H1 (cell line): ENCODE measurements at regions not wholly inside any gene's neighbourhood (a gene's known extent, or its start where the extent isn't known, plus 50 kb on each side); places are given as distances from the start of the nearest gene placed in this dataset.

Experiments
- CTCF ChIA-PET: fragments of 300-600 bp; sonication (Branson Sonifier 250); formaldehyde crosslinking; loops from one replicate; lab custom pipeline; 2021; ENCODE audit not compliant: partially characterized antibody; lab: Charles Lee
- POLR2A ChIA-PET: fragments of 300-600 bp; sonication (Branson Sonifier 250); formaldehyde crosslinking; loops from one replicate; lab custom pipeline; 2021; ENCODE audit warnings: inconsistent platforms; ENCODE audit not compliant: partially characterized antibody; lab: Charles Lee
- DNase-seq, 2 experiments: peaks; one replicate each; pipeline versions ENCODE4 v3.0.0 to v3.0.0-alpha.2; 2010 to 2022; ENCODE audit warnings: low spot score in 2 of 2, low read depth in 1 of 2, mixed read lengths in 1 of 2
- FAIRE-seq: peaks from 2 replicates; lab custom pipeline; 2011; peaks lifted over from hg19 to GRCh38; lab: Jason Lieb, UNC
- H2AFZ ChIP-seq: 2 replicates; pipeline ENCODE4 v1.8.1; 2012; ENCODE audit warnings: low read length, inconsistent platforms
- H2AK5ac ChIP-seq: 2 replicates; pipeline ENCODE4 v1.6.1; 2013; ENCODE audit warnings: low read depth, low read length
- H2BK120ac ChIP-seq: replicated peaks from 2 replicates; pipeline ENCODE3; 2013; ENCODE audit warnings: low read depth, low read length, inconsistent platforms
- H2BK12ac ChIP-seq: 2 replicates; pipeline ENCODE4 v1.6.1; 2013; ENCODE audit warnings: low read depth, low read length
- H2BK15ac ChIP-seq: 2 replicates; pipeline ENCODE4 v1.6.1; 2013; ENCODE audit warnings: low read length
- H2BK20ac ChIP-seq: 2 replicates; pipeline ENCODE4 v1.6.1; 2013; ENCODE audit warnings: low read length
- H2BK5ac ChIP-seq: 2 replicates; pipeline ENCODE4 v1.6.1; 2013; ENCODE audit warnings: low read depth, low read length
- H3K14ac ChIP-seq: 2 replicates; pipeline ENCODE4 v1.6.1; 2013; ENCODE audit warnings: inconsistent platforms; ENCODE audit not compliant: insufficient read length
- H3K18ac ChIP-seq: 2 replicates; pipeline ENCODE4 v1.6.1; 2013; ENCODE audit warnings: low read length; ENCODE audit errors: extremely low read depth
- H3K23ac ChIP-seq: 2 replicates; pipeline ENCODE4 v1.6.1; 2013; ENCODE audit warnings: inconsistent platforms; ENCODE audit not compliant: insufficient read length
- H3K23me2 ChIP-seq: 2 replicates; pipeline ENCODE4 v1.6.1; 2013; ENCODE audit warnings: low read depth, low read length
- H3K27ac ChIP-seq: 2 replicates; pipeline ENCODE4 v1.6.1; 2011; ENCODE audit warnings: low read depth, low read length, inconsistent platforms
- H3K27me3 ChIP-seq, 4 experiments: replicated peaks in 1 of 4; 1 replicate in 1 of 4; 2 replicates in 3 of 4; pipeline versions ENCODE4 v1.6.1 to v1.8.1; 2011 to 2013; ENCODE audit warnings: low read length in 3 of 4, mild to moderate bottlenecking in 3 of 4, inconsistent platforms in 2 of 4, mixed read lengths in 2 of 4, moderate library complexity in 1 of 4; ENCODE audit not compliant: control insufficient read depth in 3 of 4, insufficient read depth in 3 of 4; ENCODE audit errors: extremely low read depth in 1 of 4
- H3K36me3 ChIP-seq, 4 experiments: 2 replicates each; pipeline versions ENCODE4 v1.6.1 to v1.8.1; 2011 to 2013; ENCODE audit warnings: mild to moderate bottlenecking in 4 of 4, low read length in 3 of 4, moderate library complexity in 2 of 4, control low read depth in 1 of 4, inconsistent platforms in 1 of 4; ENCODE audit not compliant: insufficient read depth in 4 of 4, control insufficient read depth in 2 of 4
- H3K4ac ChIP-seq: replicated peaks from 2 replicates; pipeline ENCODE3; 2013; ENCODE audit warnings: low read length, low read depth, mixed read lengths, inconsistent platforms; ENCODE audit not compliant: insufficient read length
- H3K4me1 ChIP-seq, 4 experiments: replicated peaks in 1 of 4; 1 replicate in 1 of 4; 2 replicates in 3 of 4; pipeline versions ENCODE4 v1.6.1 to v1.8.1; 2011 to 2013; ENCODE audit warnings: low read length in 3 of 4, inconsistent platforms in 2 of 4, mixed read lengths in 1 of 4; ENCODE audit not compliant: insufficient read depth in 4 of 4, control insufficient read depth in 3 of 4
- H3K4me2 ChIP-seq, 2 experiments: 2 replicates each; pipeline versions ENCODE4 v1.6.1 to v1.8.1; 2011 to 2013; ENCODE audit warnings: low read depth in 2 of 2, low read length in 2 of 2, control low read depth in 1 of 2, inconsistent platforms in 1 of 2, mild to moderate bottlenecking in 1 of 2; ENCODE audit not compliant: insufficient read depth in 1 of 2
- H3K4me3 ChIP-seq, 4 experiments: fragments of 200-600, 300-600 bp in 1 of 4; sonication (generic), shearing (Covaris generic), sonication (Bioruptor Twin) in 1 of 4; 2 replicates each; pipeline versions ENCODE4 v1.5.1 to v1.8.1; 2011 to 2016; ENCODE audit warnings: low read length in 4 of 4, low read depth in 3 of 4, control low read depth in 2 of 4, inconsistent platforms in 2 of 4, mild to moderate bottlenecking in 2 of 4, mixed read lengths in 1 of 4, moderate library complexity in 1 of 4; ENCODE audit not compliant: insufficient read depth in 2 of 4; ENCODE audit errors: extremely low read depth in 1 of 4
- H3K56ac ChIP-seq: replicated peaks from 2 replicates; pipeline ENCODE3; 2013; ENCODE audit warnings: low read depth, mild to moderate bottlenecking, mixed read lengths, low read length, inconsistent platforms; ENCODE audit not compliant: insufficient read length
- H3K79me1 ChIP-seq: 2 replicates; pipeline ENCODE4 v1.6.1; 2013; ENCODE audit warnings: low read depth, low read length, control low read depth
- H3K79me2 ChIP-seq, 2 experiments: 2 replicates each; pipeline versions ENCODE4 v1.6.1 to v1.8.1; 2012 to 2013; ENCODE audit warnings: low read length in 2 of 2, mild to moderate bottlenecking in 2 of 2, inconsistent platforms in 1 of 2; ENCODE audit not compliant: insufficient read depth in 2 of 2, control insufficient read depth in 1 of 2
- H3K9ac ChIP-seq, 4 experiments: replicated peaks in 1 of 4; 1 replicate in 1 of 4; 2 replicates in 3 of 4; pipeline versions ENCODE4 v1.6.1 to v1.8.1; 2011 to 2013; ENCODE audit warnings: low read depth in 3 of 4, low read length in 3 of 4, control low read depth in 2 of 4, mild to moderate bottlenecking in 2 of 4, moderate library complexity in 2 of 4, inconsistent platforms in 1 of 4; ENCODE audit errors: extremely low read depth in 1 of 4
- H3K9me3 ChIP-seq, 2 experiments: 2 replicates each; pipeline versions ENCODE4 v1.6.1 to v1.8.1; 2012 to 2013; ENCODE audit warnings: mild to moderate bottlenecking in 2 of 2, moderate library complexity in 2 of 2, control low read depth in 1 of 2, inconsistent platforms in 1 of 2, low read depth in 1 of 2, low read length in 1 of 2, mixed read lengths in 1 of 2; ENCODE audit not compliant: insufficient read depth in 2 of 2
- H4K20me1 ChIP-seq, 2 experiments: replicated peaks in 1 of 2; 2 replicates each; pipeline versions ENCODE3 to v1.8.1; 2011 to 2013; ENCODE audit warnings: inconsistent platforms in 2 of 2, low read length in 2 of 2, mild to moderate bottlenecking in 1 of 2; ENCODE audit not compliant: insufficient read depth in 2 of 2, control insufficient read depth in 1 of 2
- H4K5ac ChIP-seq: 2 replicates; pipeline ENCODE4 v1.6.1; 2013; ENCODE audit warnings: low read length, low read depth, mixed read lengths, inconsistent platforms; ENCODE audit not compliant: insufficient read length
- H4K8ac ChIP-seq: 2 replicates; pipeline ENCODE4 v1.8.0; 2013; ENCODE audit warnings: mild to moderate bottlenecking, moderate library complexity, low read length, inconsistent platforms; ENCODE audit not compliant: insufficient read depth; ENCODE audit errors: extremely low read depth
- H4K91ac ChIP-seq: replicated peaks from 2 replicates; pipeline ENCODE3; 2013; ENCODE audit warnings: low read length, mixed read lengths, inconsistent platforms; ENCODE audit not compliant: insufficient read length
- BACH1 ChIP-seq: IDR thresholded peaks from 2 replicates; pipeline ENCODE4 v1.6.1; 2012; ENCODE audit warnings: low read length, improper control_type of control experiment
- BCL11A ChIP-seq, 2 experiments: IDR thresholded peaks; one replicate each; pipeline ENCODE4 v1.6.1; 2011; ENCODE audit warnings: low read depth in 2 of 2, low read length in 2 of 2, mild to moderate bottlenecking in 2 of 2
- CHD2 ChIP-seq: IDR thresholded peaks from 2 replicates; pipeline ENCODE4 v1.6.1; 2012; ENCODE audit warnings: low read length, improper control_type of control experiment
- CREB1 ChIP-seq: IDR thresholded peaks from 2 replicates; pipeline ENCODE4 v1.6.1; 2012; ENCODE audit warnings: inconsistent platforms
- HDAC2 ChIP-seq, 2 experiments: fragments of 300-600 bp in 1 of 2; sonication (generic) in 1 of 2; IDR thresholded peaks; 2 replicates each; pipeline ENCODE4 v1.6.1; 2011 to 2012; ENCODE audit warnings: low read depth in 2 of 2, low read length in 2 of 2, mild to moderate bottlenecking in 2 of 2, moderate library complexity in 2 of 2, borderline replicate concordance in 1 of 2, inconsistent platforms in 1 of 2
- HDAC6 ChIP-seq: IDR thresholded peaks from one replicate; pipeline ENCODE4 v1.7.1; 2012; ENCODE audit warnings: low read depth, mild to moderate bottlenecking, inconsistent platforms, low read length, moderate library complexity
- KDM1A ChIP-seq: fragments of 200-600, 300-600 bp; sonication (generic); IDR thresholded peaks from 2 replicates; pipeline ENCODE4 v1.7.1; 2016; ENCODE audit warnings: mild to moderate bottlenecking, low read length, borderline replicate concordance
- PHF8 ChIP-seq: fragments of 200-600 bp; sonication (generic); conservative IDR thresholded peaks from 2 replicates; pipeline ENCODE4 v1.7.1; 2012; ENCODE audit warnings: low read depth, mild to moderate bottlenecking, inconsistent platforms, low read length, moderate library complexity
- RFX5 ChIP-seq: IDR thresholded peaks from 2 replicates; pipeline ENCODE4 v1.6.1; 2011; ENCODE audit warnings: low read depth, low read length, improper control_type of control experiment, borderline replicate concordance
- RXRA ChIP-seq: IDR thresholded peaks from 2 replicates; pipeline ENCODE4 v1.6.1; 2011; ENCODE audit warnings: low read depth, mild to moderate bottlenecking, low read length, moderate library complexity; ENCODE audit not compliant: insufficient read depth
- SIRT6 ChIP-seq: IDR thresholded peaks from one replicate; pipeline ENCODE4 v1.7.1; 2012; ENCODE audit warnings: low read length, inconsistent platforms
- TCF12 ChIP-seq: IDR thresholded peaks from 2 replicates; pipeline ENCODE4 v1.6.1; 2011; ENCODE audit warnings: low read depth, mild to moderate bottlenecking, low read length

- CTCF ChIA-PET: interaction anchor here (1.0 kb wide), 1 partner anchor 105 kb away, joined by 3 read pairs; no protein-coding TSS in a partner anchor
Measured at GRCh38 chr14:71560751-71561150, 371.5 kb upstream of the RGS6 start.

More at GRCh38 chr14:71560751-71561150, 371.5 kb upstream of the RGS6 start:
- H2AFZ ChIP-seq: no peak overlapping the region
- no peak overlapping the region for H4K8ac ChIP-seq
- no peak for TF ChIP-seq CREB1
- TF ChIP-seq RFX5: no peak
- TF ChIP-seq HDAC6: no peak
- TF ChIP-seq HDAC2 (IDR thresholded peaks at IDR 0.05; ENCODE audit: borderline replicate concordance in 1 of 2, low read depth in 2 of 2, low read length in 2 of 2): no peak
- TF ChIP-seq BACH1: no peak
- no peak for TF ChIP-seq KDM1A
- no peak for TF ChIP-seq SIRT6
- TF ChIP-seq RXRA: no peak
- TF ChIP-seq CHD2: no peak
- TF ChIP-seq BCL11A (IDR thresholded peaks at IDR 0.05; ENCODE audit: low read depth in 2 of 2, low read length in 2 of 2): no peak
- TF ChIP-seq PHF8: no peak
- no peak for TF ChIP-seq TCF12
- TF ChIP-seq, all 59 proteins: peak for 0
- Histone ChIP-seq H3K9ac (no peak overlapping the region), H3K27ac (no peak overlapping the region), H3K4me2 (no peak overlapping the region), H3K36me3 (no peaks in the 10 kb centered on the region), H2AK5ac (no peak overlapping the region), H3K14ac (no peak overlapping the region), H4K20me1 (no peaks in the 10 kb centered on the region), H3K4ac (no peak overlapping the region), H2BK20ac (no peak overlapping the region), H3K4me1 (no peaks in the 10 kb centered on the region), H2BK120ac (no peak overlapping the region), H3K18ac (no peak overlapping the region), H2BK5ac (no peak overlapping the region), H3K56ac (no peak overlapping the region), H4K5ac (no peak overlapping the region), H3K27me3 (no peaks in the 10 kb centered on the region), H4K91ac (no peak overlapping the region), H3K79me2 (0 out of 4 replicates have a peak, but pooled peaks cover 0 to 2% of the 10 kb centered on the region in 2 experiments), H3K23ac (no peak overlapping the region), H2BK12ac (no peak overlapping the region), H3K23me2 (no peaks in the 10 kb centered on the region), H3K4me3 (no peak overlapping the region), H3K79me1 (no peaks in the 10 kb centered on the region; the same call in 1 of the 2 replicates), H2BK15ac (no peak overlapping the region), H3K9me3 (no peaks in the 10 kb centered on the region)
- POLR2A ChIA-PET: no interaction called here
- no peak for FAIRE-seq
- DNase-seq: no peak
